Naive thymus-derived CD8-positive, alpha-beta T cell (primary cell): ENCODE measurements at regions not wholly inside any gene's neighbourhood (a gene's known extent, or its start where the extent isn't known, plus 50 kb on each side); places are given as distances from the start of the nearest gene placed in this dataset.
"Not testable (repeated sequence)": the region's sequence is repeated elsewhere in the genome, so short reads cannot be mapped to it uniquely, and the experiment has no call there.

Experiments
- ATAC-seq, 2 donors: fragments of 150-1000 bp; cut with Tn5 transposase in 1 of 2; sonication (Bioruptor Pico), chemical (Tn5 transposase) in 1 of 2; 1 replicate in 1 of 2; 2 replicates in 1 of 2; pipeline ENCODE4 v1.10.0; 2021; ENCODE audit warnings: mild to moderate bottlenecking in 2 of 2, moderate library complexity in 2 of 2
- POLR2A ChIA-PET: fragments of 350-600 bp; sonication (Branson Sonifier 250); formaldehyde crosslinking; loops from one replicate; lab custom pipeline; 2021; ENCODE audit warnings: antibody characterized with exemption; lab: Charles Lee
- DNase-seq, 10 donors: peaks; one replicate each; pipeline versions ENCODE4 v3.0.0 to v3.0.0-alpha.2; 2020 to 2022
- H3K27ac Mint-ChIP-seq, 10 donors: one replicate each; pipeline ENCODE4 v1.8.0; 2020 to 2022; ENCODE audit warnings: mild to moderate bottlenecking in 10 of 10, mixed read lengths in 10 of 10, moderate library complexity in 4 of 10, inconsistent platforms in 1 of 10
- H3K27me3 Mint-ChIP-seq, 5 donors: one replicate each; pipeline ENCODE4 v1.8.0; 2021 to 2022; ENCODE audit warnings: mixed read lengths in 5 of 5
- H3K36me3 Mint-ChIP-seq, 3 donors: one replicate each; pipeline ENCODE4 v1.8.0; 2020 to 2022; ENCODE audit warnings: mixed read lengths in 3 of 3, mild to moderate bottlenecking in 2 of 3, inconsistent platforms in 1 of 3
- H3K4me1 Mint-ChIP-seq, 4 donors: one replicate each; pipeline ENCODE4 v1.8.0; 2021 to 2022; ENCODE audit warnings: mixed read lengths in 4 of 4
- H3K4me3 Mint-ChIP-seq, 10 donors: one replicate each; pipeline ENCODE4 v1.8.0; 2020 to 2022; ENCODE audit warnings: mild to moderate bottlenecking in 10 of 10, mixed read lengths in 10 of 10, moderate library complexity in 6 of 10, inconsistent platforms in 1 of 10
- H3K9me3 Mint-ChIP-seq, 9 donors: one replicate each; pipeline ENCODE4 v1.8.0; 2020 to 2022; ENCODE audit warnings: mixed read lengths in 9 of 9, mild to moderate bottlenecking in 3 of 9, inconsistent platforms in 1 of 9, moderate library complexity in 1 of 9

GRCh38 chr18:38167623-38168022, 602.0 kb upstream of the CELF4 start:
- no peaks in the 10 kb centered on the region for H3K4me1 Mint-ChIP-seq
- no peaks in the 10 kb centered on the region for H3K36me3 Mint-ChIP-seq
- DNase-seq (no peak), ATAC-seq (no peak)
- POLR2A ChIA-PET, result no interaction called here
- H3K4me3 Mint-ChIP-seq, result no peak overlapping the region
- no peaks in the 10 kb centered on the region for H3K27me3 Mint-ChIP-seq
- peaks cover 0 to 7% (median 3%) of the 10 kb centered on the region in 9 donors for H3K9me3 Mint-ChIP-seq
- H3K27ac Mint-ChIP-seq, result no peak overlapping the region

GRCh38 chr18:38153116-38153515, 587.5 kb upstream of the CELF4 start:
- POLR2A ChIA-PET, H3K4me1 Mint-ChIP-seq, H3K4me3 Mint-ChIP-seq: not testable (repeated sequence)

GRCh38 chr18:38116716-38117115, 551.1 kb upstream of the CELF4 start:
- Mint-ChIP-seq H3K4me1 (no peaks in the 10 kb centered on the region), H3K27ac (no peak overlapping the region), H3K36me3 (no peaks in the 10 kb centered on the region), H3K4me3 (no peak overlapping the region), H3K9me3 (peaks cover 0 to 4% (median 0%) of the 10 kb centered on the region in 9 donors), H3K27me3 (peaks cover 0 to 4% (median 0%) of the 10 kb centered on the region in 5 donors)
- POLR2A ChIA-PET, result no interaction called here
- DNase-seq, result no peak
- ATAC-seq, result no peak

More at GRCh38 chr18:38153116-38153515, 587.5 kb upstream of the CELF4 start:
- H3K27ac Mint-ChIP-seq, DNase-seq, ATAC-seq, H3K36me3 Mint-ChIP-seq, H3K27me3 Mint-ChIP-seq: not testable (repeated sequence)
- peaks cover 6 to 28% (median 11%) of the 10 kb centered on the region in 9 donors for H3K9me3 Mint-ChIP-seq

- no peaks in the 10 kb centered on the region for H3K4me1 Mint-ChIP-seq
- ATAC-seq (no peak), DNase-seq (no peak)
- no peak overlapping the region for H3K4me3 Mint-ChIP-seq
- H3K36me3 Mint-ChIP-seq, result no peaks in the 10 kb centered on the region
- H3K9me3 Mint-ChIP-seq, result peaks cover 0 to 10% (median 0%) of the 10 kb centered on the region in 9 donors
- no peak overlapping the region for H3K27ac Mint-ChIP-seq
- H3K27me3 Mint-ChIP-seq, result peaks cover 0 to 4% (median 0%) of the 10 kb centered on the region in 5 donors
- POLR2A ChIA-PET, result no interaction called here
Measured at GRCh38 chr18:38115201-38115600, 549.6 kb upstream of the CELF4 start.

GRCh38 chr18:38087538-38087937, 521.9 kb upstream of the CELF4 start:
- no peaks in the 10 kb centered on the region for H3K4me1 Mint-ChIP-seq
- POLR2A ChIA-PET, result no interaction called here
- H3K27me3 Mint-ChIP-seq, result peaks cover 0 to 4% (median 0%) of the 10 kb centered on the region in 5 donors
- H3K36me3 Mint-ChIP-seq, result no peaks in the 10 kb centered on the region
- no peak for ATAC-seq
- H3K9me3 Mint-ChIP-seq, result peaks cover 0 to 8% (median 3%) of the 10 kb centered on the region in 9 donors
- no peak for DNase-seq
- no peak overlapping the region for H3K27ac Mint-ChIP-seq
- no peak overlapping the region for H3K4me3 Mint-ChIP-seq

- ATAC-seq, result no peak
- Mint-ChIP-seq H3K4me3 (no peak overlapping the region), H3K4me1 (no peaks in the 10 kb centered on the region), H3K36me3 (no peaks in the 10 kb centered on the region), H3K27ac (no peak overlapping the region), H3K9me3 (peaks cover 0 to 26% (median 5%) of the 10 kb centered on the region in 9 donors), H3K27me3 (peaks cover 0 to 4% (median 0%) of the 10 kb centered on the region in 5 donors)
- DNase-seq, result no peak
- POLR2A ChIA-PET, result no interaction called here
Measured at GRCh38 chr18:38081516-38081915, 515.9 kb upstream of the CELF4 start.

- Mint-ChIP-seq H3K4me3 (no peak overlapping the region), H3K4me1 (no peaks in the 10 kb centered on the region), H3K27ac (no peak overlapping the region), H3K9me3 (peaks cover 0 to 29% (median 6%) of the 10 kb centered on the region in 9 donors), H3K27me3 (peaks cover 0 to 4% (median 0%) of the 10 kb centered on the region in 5 donors), H3K36me3 (no peaks in the 10 kb centered on the region)
- POLR2A ChIA-PET, result no interaction called here
- DNase-seq, result no peak
- ATAC-seq, result no peak
Measured at GRCh38 chr18:38077229-38077628, 511.6 kb upstream of the CELF4 start.

- Mint-ChIP-seq H3K4me3 (no peak overlapping the region), H3K27ac (no peak overlapping the region), H3K9me3 (peaks cover 0 to 23% (median 6%) of the 10 kb centered on the region in 9 donors), H3K36me3 (no peaks in the 10 kb centered on the region), H3K4me1 (no peaks in the 10 kb centered on the region), H3K27me3 (peaks cover 0 to 4% (median 0%) of the 10 kb centered on the region in 5 donors)
- no peak for ATAC-seq
- DNase-seq, result no peak
- POLR2A ChIA-PET, result no interaction called here
Measured at GRCh38 chr18:38076346-38077070, 510.9 kb upstream of the CELF4 start.

- POLR2A ChIA-PET, result no interaction called here
- peaks cover 0 to 4% (median 0%) of the 10 kb centered on the region in 5 donors for H3K27me3 Mint-ChIP-seq
Measured at GRCh38 chr18:38074298-38074876, 508.8 kb upstream of the CELF4 start.

GRCh38 chr18:38067821-38068220, 502.2 kb upstream of the CELF4 start:
- Mint-ChIP-seq H3K27me3 (peaks cover 0 to 1% (median 0%) of the 10 kb centered on the region in 5 donors), H3K9me3 (peaks cover 0 to 10% (median 5%) of the 10 kb centered on the region in 9 donors), H3K27ac (no peak overlapping the region)

More at GRCh38 chr18:38074298-38074876, 508.8 kb upstream of the CELF4 start:
- peaks cover 0 to 16% (median 4%) of the 10 kb centered on the region in 9 donors for H3K9me3 Mint-ChIP-seq
- DNase-seq (no peak), ATAC-seq (no peak)
- no peaks in the 10 kb centered on the region for H3K4me1 Mint-ChIP-seq
- H3K27ac Mint-ChIP-seq, result no peak overlapping the region
- no peak overlapping the region for H3K4me3 Mint-ChIP-seq
- no peaks in the 10 kb centered on the region for H3K36me3 Mint-ChIP-seq

GRCh38 chr18:38067086-38067485, 501.5 kb upstream of the CELF4 start:
- Mint-ChIP-seq H3K9me3 (peaks cover 0 to 17% (median 5%) of the 10 kb centered on the region in 9 donors), H3K4me3 (no peak overlapping the region), H3K4me1 (no peaks in the 10 kb centered on the region), H3K27me3 (peaks cover 0 to 1% (median 0%) of the 10 kb centered on the region in 5 donors), H3K27ac (no peak overlapping the region), H3K36me3 (no peaks in the 10 kb centered on the region)
- POLR2A ChIA-PET, result no interaction called here
- DNase-seq (no peak), ATAC-seq (no peak)

More at GRCh38 chr18:38067821-38068220, 502.2 kb upstream of the CELF4 start:
- DNase-seq (no peak), ATAC-seq (no peak)
- H3K4me1 Mint-ChIP-seq, result no peaks in the 10 kb centered on the region
- no peak overlapping the region for H3K4me3 Mint-ChIP-seq
- POLR2A ChIA-PET, result no interaction called here
- H3K36me3 Mint-ChIP-seq, result no peaks in the 10 kb centered on the region

- H3K4me3 Mint-ChIP-seq, result no peak overlapping the region
- H3K9me3 Mint-ChIP-seq, result peaks cover 0 to 19% (median 0%) of the 10 kb centered on the region in 9 donors
- H3K27ac Mint-ChIP-seq, result no peak overlapping the region
- ATAC-seq, result no peak
- DNase-seq, result no peak
- no peaks in the 10 kb centered on the region for H3K4me1 Mint-ChIP-seq
- H3K36me3 Mint-ChIP-seq, result no peaks in the 10 kb centered on the region
- POLR2A ChIA-PET, result no interaction called here
- no peaks in the 10 kb centered on the region for H3K27me3 Mint-ChIP-seq
Measured at GRCh38 chr18:38052879-38053590, 487.4 kb upstream of the CELF4 start.

- H3K27me3 Mint-ChIP-seq, result no peaks in the 10 kb centered on the region
- POLR2A ChIA-PET, result no interaction called here
Measured at GRCh38 chr18:38047820-38048219, 482.2 kb upstream of the CELF4 start.

More at GRCh38 chr18:38047820-38048219, 482.2 kb upstream of the CELF4 start:
- Mint-ChIP-seq H3K36me3 (no peaks in the 10 kb centered on the region), H3K27ac (no peak overlapping the region), H3K9me3 (peaks cover 0 to 9% (median 1%) of the 10 kb centered on the region in 9 donors), H3K4me3 (no peak overlapping the region), H3K4me1 (no peaks in the 10 kb centered on the region)
- ATAC-seq (no peak), DNase-seq (no peak)
